HG03066 (cell line): ENCODE measurements at regions not wholly inside any gene's neighbourhood (a gene's known extent, or its start where the extent isn't known, plus 50 kb on each side); places are given as distances from the start of the nearest gene placed in this dataset.
"Not testable (repeated sequence)": the region's sequence is repeated elsewhere in the genome, so short reads cannot be mapped to it uniquely, and the experiment has no call there.

Source experiments
- ATAC-seq: cut with Tn5 transposase; IDR thresholded peaks from one replicate; pipeline ENCODE4 v1.9.1; 2021; ENCODE audit warnings: low read depth; ENCODE audit not compliant: unreplicated experiment

DNA sequence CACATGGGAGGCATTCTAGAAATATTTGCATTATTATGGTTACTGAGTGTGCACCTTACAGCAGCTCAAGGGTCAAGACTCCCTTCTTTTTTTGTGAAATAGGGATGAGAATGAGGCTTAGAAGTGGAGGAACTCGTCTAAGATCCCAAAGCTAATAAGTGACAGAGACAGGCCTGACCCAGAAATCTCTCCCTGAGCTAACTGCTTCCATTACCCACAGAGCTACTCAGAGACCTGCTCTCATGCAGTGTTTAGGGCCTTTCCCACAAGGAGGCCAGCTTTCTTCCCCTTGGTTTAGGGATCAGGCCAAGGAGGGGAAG, 301.7 kb downstream of the RPS24 start:
- no peak for ATAC-seq

DNA sequence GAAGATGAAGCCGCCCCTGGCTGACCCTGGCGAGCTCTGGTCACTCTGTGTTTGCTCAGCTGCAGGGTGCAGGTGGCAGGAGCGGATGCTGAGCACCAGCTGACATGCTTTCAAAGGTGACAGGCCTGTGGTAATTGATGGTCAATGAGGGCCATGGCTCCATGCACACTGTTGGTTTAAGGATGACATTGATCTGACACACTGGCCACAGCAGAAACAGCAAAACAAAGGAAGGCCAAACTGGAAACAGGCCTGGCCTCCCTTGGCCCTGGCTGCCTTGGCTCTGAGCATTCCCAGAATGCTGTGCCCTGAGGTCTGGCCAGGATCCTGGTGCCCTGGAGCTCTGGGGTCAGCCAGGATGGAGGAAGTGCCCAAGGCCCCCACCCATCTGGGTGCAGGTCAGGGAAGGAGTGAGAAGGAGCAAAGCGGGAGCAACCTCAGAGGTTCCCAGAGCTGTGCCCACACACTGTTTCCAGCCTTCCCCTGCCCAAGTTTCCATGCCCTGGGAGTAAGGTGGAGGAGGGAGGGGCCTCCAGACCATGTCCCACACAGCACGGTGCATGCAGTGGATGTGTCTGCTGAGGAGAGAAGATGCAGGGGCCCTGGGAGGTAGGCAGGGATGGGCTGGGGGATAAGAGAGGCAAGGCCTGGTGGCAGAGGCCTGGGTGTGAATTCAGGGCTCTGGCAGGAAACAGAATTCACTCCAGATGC, 302.2 kb downstream of the RPS24 start:
- no peak for ATAC-seq

GRCh38 chr10:78336402-78336791, 302.7 kb downstream of the RPS24 start:
- ATAC-seq = no peak

GRCh38 chr10:78337016-78337415, 303.4 kb downstream of the RPS24 start:
- no peak for ATAC-seq

- no peak for ATAC-seq
These were observed 304.2 kb downstream of the RPS24 start for GRCh38 chr10:78337646-78338391.

GRCh38 chr10:78338717-78339116, 305.1 kb downstream of the RPS24 start:
- no peak for ATAC-seq

DNA sequence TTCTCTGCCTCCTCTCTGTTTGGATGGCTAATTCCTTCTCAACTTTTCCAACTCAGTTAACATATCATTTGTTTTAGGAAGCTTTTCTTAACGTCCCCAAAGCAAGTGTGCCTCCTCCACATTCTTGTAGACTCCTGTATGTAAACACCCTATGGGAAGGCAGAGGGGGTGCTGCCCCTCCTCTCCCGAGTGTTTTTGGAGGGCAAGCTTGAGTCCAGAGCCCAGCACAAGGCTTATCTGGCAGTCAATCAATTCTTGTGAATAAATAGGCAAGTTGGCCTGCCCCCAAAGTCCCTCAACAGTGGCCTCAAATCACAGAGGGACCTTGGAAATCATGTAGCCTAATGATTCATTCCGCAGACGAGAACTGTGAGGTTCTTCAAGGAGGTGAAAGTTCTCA, 305.6 kb downstream of the RPS24 start:
- no peak for ATAC-seq

DNA sequence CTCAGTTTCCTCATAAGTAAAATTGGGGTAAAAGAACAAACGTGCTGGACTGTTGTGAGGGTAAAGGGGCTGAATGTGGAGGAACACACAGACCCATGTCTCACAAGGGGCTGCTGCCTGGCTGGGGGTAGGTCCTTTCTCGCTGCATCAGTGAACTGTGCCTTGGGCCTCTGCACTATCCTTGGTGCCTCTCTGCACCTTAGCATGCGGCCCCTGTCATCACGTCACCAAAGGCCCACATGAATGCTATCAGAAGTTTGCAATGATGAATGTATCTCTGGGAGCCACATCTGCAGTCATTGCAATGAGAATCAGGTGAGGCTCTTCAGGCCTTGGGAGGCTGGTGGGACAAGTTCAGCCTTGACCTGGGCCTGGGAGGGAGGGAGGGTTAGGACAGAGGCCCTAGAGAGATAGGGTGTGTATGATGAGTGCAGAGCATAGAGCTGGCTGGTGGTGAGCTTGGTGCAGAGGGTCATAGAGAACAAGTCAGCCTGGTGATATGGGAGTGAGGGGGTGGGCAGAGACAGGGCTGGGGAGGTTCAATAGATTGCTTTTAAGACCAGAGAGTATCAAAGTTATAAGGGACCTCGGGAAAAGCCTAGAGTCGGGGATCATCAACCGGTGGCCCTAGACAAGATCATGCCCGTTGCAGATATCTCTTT, 308.4 kb downstream of the RPS24 start:
- ATAC-seq = no peak

- ATAC-seq = no peak
These were observed 309.4 kb downstream of the RPS24 start for GRCh38 chr10:78342827-78343653.

DNA sequence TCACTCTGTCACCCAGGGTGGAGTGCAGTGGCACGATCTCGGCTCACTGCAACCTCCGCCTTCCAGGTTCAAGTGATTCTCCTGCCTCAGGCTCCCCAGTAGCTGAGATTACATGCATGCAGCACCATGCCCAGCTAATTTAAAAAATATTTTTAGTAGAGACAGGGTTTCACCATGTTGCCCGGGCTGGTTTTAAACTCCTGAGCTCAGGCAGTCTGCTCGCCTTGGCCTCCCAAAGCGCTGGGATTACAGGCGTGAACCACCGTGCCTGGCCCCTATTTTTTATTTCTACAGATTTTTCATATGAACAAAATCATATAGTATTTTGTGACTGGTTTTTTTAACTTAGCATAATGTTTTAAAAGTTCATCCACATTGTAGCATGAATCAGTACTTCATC, 310.6 kb downstream of the RPS24 start:
- not testable (repeated sequence) for ATAC-seq

GRCh38 chr10:78345515-78345914, 311.9 kb downstream of the RPS24 start:
- not testable (repeated sequence) for ATAC-seq

GRCh38 chr10:78346721-78347120, 313.1 kb downstream of the RPS24 start:
- ATAC-seq = no peak

DNA sequence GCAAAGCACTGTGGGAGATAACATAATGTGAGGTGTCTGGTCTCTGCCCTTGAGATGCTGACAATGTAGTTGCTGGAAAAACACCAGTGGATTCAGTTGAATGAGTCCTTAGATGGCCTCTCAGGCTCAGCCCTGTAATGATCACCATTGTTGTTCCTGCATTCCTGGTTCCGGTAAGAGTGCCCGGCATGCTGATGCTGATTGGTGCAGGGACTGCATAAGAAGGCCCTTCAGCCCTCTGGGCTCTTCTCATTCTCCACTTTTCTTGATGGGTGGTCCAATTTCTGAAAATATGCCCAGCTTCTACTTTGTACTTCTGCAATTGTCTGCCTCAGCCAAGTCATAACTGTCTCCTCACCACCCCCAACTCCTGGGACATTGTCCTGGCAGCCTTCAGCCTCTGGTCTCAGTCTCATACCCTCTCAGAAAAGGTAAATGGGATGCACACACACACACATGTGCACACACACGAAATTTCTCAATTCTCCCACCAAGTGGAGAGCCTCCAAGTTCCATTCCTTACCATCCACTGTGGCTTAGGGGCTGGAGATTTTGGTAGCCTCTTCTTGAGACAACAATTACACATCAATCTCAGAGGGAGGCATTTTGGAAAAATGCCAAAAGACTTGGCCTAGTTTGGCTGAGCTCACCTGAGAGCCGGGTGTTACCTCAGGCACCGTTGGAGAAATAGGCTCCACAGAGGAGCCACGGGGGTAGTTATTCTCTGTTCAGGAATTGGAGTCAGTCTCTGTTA, 314.9 kb downstream of the RPS24 start:
- ATAC-seq = no peak

DNA sequence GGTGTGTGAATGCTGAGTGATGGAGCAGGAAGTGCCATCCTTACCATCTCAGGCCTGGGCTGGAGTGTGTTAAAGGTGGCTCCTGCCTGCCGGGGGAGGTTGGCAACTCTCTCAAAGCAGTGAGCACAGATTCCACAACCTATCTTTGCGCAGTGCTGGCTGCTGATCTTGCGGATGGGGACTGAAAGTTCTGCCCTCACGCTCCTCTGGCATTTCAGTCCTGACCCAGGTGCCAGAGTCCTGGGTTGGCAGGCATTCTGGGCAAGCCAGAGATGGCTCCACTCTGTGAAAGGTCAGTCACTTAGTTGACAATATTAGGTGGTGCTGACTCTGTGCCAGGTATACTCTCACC, 315.5 kb downstream of the RPS24 start:
- ATAC-seq = no peak

- ATAC-seq = no peak
These were observed 316.4 kb downstream of the RPS24 start for GRCh38 chr10:78349911-78350663.

DNA sequence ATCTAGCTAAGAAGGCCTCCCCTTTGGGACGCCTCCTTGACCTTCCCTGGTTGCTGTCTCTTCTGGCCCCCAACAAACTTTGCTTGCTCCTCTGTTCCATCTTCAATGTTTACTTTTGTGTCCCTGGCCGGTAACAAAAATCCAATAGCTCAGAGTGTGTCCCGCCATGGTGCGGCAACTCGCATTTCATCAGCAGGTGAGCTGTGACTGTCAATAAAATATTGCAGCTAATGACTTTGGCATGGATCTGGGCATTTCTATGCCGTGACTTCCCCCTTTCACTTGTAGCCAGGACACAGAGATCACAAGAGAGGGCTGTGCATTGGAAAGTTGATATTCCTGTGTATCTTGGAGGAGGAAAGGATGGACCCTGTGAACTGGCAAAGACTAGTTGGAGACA, 317.6 kb downstream of the RPS24 start:
- no peak for ATAC-seq

DNA sequence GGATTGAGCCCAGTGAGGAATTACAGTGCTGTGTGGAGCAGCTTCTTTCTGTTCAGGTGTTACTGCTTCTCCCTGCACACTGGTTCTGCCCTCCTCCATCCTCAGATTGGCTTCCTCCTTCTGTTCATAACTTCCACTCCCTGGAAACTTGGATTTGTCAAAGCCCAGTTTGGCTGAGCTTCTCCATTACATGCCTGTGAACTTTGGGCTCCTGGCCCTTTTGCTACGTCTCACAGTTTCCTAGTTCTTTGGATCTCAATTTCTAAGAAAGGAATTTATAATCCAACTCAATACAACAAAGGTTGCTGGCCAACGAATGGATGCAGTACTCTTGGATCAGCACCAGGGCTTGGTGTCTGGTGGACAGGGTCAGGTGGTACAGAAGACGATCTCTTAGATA, 318.1 kb downstream of the RPS24 start:
- ATAC-seq = no peak

GRCh38 chr10:78353636-78354035, 320.0 kb downstream of the RPS24 start:
- ATAC-seq = no peak

GRCh38 chr10:78354101-78354500, 320.4 kb downstream of the RPS24 start:
- no peak for ATAC-seq
